ENCODE measurements at regions not wholly inside any gene's neighbourhood (a gene's known extent, or its start where the extent isn't known, plus 50 kb on each side); places are given as distances from the start of the nearest gene placed in this dataset.
"Not testable (repeated sequence)": the region's sequence is repeated elsewhere in the genome, so short reads cannot be mapped to it uniquely, and the experiment has no call there.

DNA sequence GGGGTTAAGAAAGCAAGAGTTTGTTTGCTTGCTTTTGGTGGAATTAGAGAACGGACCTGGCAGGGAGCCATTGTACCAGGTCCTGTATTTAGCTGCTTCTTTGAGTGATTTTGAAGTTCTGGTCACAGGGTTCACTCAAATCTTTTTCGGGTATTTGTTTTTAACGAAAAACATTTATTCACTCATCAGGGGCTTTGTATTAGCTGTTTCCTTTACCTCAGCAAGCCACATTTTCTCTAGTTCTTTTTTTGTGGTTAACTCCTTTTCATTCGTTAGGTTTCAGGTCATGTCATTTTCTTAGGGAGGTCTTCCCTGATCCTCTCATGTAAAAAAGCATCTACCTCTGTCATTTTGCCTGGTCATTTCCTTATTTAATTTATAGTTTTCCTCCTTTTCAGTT, 1502.2 kb downstream of the GRIK2 start:
- DNase-seq (ENCODE audit: low read depth) = no peak

DNA sequence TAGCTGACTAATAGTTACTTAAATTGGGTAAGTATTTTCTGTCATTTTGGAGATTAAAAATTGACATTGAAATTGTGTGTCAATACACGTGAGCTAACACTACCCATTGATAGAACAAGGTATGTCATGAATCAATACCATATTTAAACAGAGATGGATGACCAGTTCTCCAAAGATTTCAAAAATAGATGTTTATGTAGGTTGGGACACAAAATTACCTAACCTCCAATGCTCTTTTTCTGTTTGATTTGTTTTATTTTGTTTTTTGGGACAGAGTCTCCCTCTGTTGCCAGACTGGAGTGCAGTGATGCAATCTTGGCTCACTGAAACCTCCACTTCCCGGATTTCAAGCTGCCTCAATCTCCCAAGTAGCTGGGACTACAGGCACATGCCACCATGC, 1491.7 kb downstream of the GRIK2 start:
- no peak for DNase-seq (ENCODE audit: low read depth)

DNA sequence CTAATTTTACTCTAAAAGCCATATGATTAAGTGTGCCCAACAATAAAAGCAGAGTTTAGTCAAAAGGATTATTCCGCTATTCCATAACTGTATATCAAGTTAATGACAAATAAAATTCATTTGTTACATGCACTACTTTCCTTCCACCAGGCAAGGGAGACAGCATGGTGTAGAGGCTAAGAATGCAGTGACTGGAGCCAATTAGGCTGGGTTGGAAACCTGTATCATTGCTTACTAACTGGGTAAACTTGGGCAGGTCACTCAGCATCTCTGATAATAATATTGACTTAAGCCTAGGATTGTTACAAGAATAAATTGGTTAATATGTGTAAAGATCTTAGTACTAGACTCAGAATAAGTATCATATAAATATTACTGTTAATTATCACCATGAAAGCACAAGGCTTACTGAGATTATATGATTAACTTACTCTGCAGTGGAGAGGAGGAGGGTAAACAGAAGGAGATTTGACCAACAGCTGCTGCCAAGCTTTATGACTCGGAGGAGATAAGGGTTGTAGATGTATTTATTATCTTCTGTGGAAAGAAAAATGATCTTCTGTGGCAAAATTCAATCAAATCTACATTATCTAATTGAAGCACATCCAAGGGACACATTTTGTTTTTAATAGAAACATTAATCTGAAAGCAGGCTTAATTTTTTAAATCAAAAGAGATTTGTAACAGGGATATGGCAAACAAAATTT, 1459.9 kb downstream of the GRIK2 start:
- no peak for DNase-seq (ENCODE audit: low read depth)

DNA sequence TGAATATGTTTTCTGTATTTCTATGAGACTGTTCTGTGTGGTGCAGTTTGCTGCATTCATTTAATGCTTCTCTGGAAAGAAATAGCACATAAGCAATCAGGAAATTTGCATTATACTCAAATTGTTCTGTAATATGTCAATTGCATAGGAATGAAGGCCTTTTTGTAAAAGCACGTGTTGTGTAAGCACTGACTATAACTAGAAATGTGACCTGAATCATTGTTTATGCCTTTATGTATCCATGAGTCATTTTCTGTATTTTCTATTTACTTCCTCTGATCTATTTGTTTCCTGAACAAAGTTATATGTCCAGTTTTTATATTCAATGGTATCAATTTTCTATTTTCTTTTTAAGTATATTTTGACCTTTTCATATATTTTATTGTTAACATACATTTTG, 1455.3 kb downstream of the GRIK2 start:
- no peak for DNase-seq (ENCODE audit: low read depth)

DNA sequence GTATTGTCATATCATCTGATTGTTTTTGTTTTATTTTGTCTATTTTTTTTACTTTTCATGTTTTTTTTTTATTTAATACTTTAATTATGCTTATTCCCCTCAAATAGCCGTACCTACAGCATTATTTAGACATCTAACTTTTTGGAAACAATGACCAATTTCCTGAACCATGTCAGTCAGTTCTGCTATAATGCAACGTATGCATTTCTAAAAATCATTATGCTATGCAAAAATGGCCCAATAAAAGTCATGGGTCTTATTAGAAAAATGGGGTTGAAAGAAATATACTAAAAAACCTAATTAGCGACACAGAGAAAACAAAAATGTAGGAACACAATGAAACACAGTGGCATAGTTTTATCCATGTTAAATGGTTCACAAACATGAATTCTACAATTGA, 1454.7 kb downstream of the GRIK2 start:
- DNase-seq (ENCODE audit: low read depth) = no peak

DNA sequence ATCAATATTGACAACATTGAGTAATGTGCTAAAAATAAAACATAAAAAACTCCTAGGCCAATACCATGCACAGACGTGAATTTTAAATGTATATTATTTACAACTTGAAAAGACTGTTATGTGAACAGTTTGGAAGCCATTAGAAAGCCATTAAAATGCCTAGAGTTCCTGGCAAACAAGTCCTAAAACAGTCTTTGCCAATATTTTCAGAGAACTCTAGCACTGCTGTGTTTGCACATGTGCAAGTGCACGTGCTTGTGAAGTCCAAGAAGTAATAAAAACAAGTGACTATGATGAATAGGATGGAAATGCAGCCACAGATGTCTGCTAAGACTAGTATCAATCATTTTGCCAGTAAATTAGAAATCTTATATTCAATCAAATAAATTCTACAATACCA, 1447.6 kb downstream of the GRIK2 start:
- no peak for DNase-seq (ENCODE audit: low read depth)

DNA sequence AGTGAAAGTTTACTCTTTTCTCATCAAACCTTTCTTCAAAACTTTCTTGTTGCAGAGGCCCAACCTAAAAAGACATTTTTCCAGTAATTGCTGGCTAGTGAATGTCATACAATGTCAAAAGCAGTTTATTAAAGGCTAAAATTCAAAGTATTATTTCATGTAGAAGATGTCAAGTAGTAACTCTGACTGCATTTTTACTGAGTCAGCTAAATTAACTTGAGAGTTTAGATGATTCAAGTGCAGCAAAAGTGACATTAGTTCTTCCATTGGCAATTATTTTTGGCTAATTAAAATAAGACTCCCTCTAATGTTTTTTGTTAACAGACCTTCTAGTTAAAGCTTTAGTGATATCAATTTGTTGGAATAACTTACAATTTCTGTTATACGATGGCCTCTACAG, 1438.5 kb downstream of the GRIK2 start:
- no peak for DNase-seq (ENCODE audit: low read depth)

DNA sequence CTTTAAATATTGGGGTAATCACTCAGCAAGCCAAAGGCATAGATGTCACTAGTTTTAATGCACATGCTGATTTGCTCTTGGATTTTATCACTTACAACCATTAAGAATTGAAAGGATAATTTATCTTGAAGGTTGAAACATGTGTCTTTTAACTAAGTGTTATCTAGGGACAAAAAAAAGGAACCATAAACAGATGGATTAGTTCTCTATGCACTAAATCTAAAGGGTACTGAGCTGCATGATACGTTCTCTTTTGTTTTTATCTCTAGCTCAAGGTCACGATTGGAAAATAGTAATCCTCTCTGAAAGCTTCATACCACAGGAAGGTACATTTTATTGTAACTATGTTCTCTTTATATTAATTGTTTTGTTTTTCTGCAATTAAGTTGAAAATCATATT, 1426.6 kb downstream of the GRIK2 start:
- no peak for DNase-seq (ENCODE audit: low read depth)

DNA sequence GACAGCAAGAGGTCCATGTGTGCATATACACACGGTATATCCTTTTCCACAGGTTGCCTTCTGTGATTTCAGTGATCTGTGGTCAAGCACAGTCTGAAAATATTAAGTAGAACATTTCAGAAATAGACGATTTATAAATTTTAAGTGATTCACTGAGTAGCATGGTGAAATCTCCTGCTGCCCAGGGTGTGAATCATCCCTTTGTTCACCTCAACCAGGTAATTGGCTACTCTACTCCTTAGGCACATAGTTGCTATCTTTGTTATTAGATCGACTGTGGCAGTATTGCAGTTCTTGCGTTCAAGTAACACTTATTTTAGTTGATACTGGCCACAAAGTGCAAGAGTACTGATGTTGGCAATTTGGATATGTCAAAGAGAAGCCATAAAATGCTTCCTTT, 1421.7 kb downstream of the GRIK2 start:
- no peak for DNase-seq (ENCODE audit: low read depth)

DNA sequence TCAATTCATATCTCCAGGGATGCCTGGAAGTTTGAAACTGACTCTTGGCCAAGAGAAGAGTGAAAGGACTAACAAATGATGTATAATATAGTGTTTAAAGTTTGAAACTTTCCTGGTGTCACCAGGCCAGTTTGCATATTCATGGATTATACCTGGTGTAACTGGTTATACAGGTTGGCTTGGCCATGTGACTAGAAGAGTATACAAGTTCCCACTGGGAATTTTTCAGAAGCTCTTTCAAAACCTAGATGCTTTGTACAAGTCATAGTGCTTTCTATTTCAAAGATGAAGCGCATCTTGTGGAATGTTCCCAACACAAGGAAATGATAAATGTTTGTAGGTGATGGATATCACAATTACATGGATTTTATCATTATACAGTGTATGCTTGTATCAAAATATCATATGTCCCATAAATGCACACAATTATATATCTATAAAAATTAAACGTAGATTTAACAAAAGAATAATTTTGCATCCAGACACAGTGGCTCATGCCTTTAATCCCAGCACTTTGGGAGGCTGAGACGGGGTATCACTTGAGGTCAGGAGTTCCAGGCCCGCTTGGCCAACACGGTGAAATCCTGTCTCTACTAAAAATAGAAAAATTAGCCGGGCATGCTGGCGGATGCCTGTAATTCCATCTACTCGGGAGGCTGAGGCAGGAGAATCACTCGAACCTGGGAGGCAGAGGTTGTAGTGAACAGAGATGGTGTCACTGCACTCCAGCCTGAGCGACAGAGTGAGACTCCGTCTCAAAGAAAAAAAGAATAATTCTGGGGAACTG, 1420.2 kb downstream of the GRIK2 start:
- no peak for DNase-seq (ENCODE audit: low read depth)

DNA sequence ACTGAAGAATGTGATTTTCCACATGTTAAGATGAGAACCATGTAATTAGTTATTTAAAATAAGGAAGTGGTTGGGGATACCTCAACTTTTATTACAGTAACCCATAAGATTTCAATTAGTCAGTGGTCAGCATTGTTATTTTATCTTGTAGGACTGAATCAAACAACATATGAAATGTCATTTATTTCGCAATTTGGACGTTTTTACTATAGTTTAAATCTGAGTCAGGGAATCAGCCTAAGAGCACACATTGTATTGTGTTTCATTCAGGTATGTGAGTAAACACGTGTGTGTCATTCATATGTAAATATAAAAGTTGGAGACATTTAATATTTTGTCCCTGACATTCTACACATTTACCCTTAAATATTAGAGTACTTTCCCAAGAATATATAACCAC, 1418.7 kb downstream of the GRIK2 start:
- no peak for DNase-seq (ENCODE audit: low read depth)

DNA sequence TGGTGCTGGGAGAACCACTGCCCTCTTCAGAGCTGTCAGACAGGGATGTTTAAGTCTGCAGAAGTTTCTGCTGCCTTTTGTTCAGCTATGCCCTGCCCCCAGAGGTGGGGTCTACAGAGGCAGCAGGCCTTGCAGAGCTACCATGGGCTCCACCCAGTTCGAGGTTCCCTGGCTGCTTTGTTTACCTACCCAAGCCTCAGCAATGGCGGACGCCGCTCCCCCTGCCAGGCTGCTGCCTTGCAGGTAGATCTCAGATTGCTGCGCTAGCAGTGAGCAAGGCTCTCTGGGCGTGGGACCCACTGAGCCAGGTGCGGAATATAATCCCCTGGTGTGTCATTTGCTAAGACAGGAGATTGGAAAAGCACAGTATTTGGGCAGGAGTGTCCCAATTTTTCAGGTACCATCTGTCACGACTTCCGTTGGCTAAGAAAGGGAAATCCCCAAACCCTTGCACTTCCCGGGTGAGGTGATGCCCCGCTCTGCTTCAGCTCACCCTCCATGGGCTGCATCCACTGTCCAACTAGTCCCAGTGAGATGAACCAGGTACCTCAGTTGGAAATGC, 1415.5 kb downstream of the GRIK2 start:
- DNase-seq (ENCODE audit: low read depth) = not testable (repeated sequence)

DNA sequence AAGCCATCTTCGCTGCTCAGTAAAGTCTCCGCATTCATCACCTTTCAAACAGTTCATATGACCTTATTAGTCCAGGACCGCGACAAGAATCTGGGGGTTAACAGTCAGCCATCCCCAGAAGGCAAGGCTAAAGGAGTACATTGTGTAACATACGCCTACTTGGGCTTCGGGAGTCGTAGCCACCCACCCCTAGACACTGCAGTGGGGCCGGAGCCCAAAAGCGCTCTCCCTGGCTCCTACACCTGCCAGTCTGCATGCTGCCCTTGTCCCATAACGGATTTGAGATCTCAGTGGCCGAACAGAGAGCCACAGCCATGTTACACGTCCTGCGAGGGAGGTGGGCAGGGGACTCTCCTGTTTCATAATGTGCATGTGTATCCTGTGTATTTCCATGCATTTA, 1405.5 kb downstream of the GRIK2 start:
- DNase-seq (ENCODE audit: low read depth) = no peak

DNA sequence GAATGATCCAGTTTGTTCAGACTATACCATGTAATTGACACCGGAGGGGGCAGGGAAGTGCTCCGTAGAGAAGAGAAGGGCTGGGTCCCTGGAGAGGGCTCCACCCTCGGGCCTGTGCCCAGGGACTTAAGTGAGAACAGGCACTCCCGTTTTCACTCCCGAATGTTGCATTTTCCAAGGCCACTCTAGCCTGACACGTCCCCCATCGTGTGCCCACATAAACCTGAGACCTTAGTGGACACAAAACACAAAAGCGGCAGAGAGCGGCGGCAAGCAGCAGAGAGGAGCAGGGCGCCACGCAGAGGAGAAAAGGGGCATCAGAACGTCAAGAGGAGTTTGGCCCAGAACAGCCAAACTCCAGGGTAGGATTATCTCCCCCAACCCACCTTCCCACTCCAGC, 1405.1 kb downstream of the GRIK2 start:
- DNase-seq (ENCODE audit: low read depth) = no peak

DNA sequence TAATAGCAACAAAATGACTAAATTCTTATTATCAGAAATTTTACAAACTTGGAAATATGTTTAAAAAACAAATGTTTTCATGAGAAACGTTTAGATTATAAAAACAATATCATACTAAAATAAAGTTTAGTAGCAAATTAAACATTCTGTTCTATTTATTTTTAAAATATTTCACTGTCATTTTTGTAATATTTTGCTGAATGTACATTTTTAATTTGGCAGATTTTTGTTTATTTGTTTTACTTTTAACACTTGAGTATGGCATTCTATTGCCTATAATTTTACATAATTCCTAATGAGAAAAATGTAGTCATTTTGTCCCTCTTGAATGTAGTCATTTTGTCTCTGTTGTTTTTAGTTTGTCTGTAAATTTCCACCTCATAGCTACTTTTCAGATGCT, 1400.2 kb downstream of the GRIK2 start:
- DNase-seq (ENCODE audit: low read depth) = no peak

DNA sequence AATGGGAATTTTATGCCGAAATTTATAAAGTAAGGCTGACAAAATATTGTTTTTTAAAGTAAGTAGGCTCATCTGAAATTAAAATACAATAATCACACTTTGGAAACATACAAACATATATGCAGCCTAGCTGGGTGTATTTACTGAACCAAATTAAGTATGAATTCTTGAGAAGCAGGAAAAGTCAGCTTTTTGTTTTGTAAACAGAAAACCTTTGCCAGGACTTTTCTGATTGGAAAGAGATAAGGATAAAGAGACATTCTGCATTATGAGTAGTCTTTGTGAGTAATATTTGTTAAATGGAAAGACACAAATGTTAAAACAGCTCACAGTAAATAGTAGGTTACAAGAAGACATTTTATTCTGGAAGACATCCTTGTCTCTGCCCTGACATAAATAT, 1380.8 kb downstream of the GRIK2 start:
- DNase-seq (ENCODE audit: low read depth) = no peak

DNA sequence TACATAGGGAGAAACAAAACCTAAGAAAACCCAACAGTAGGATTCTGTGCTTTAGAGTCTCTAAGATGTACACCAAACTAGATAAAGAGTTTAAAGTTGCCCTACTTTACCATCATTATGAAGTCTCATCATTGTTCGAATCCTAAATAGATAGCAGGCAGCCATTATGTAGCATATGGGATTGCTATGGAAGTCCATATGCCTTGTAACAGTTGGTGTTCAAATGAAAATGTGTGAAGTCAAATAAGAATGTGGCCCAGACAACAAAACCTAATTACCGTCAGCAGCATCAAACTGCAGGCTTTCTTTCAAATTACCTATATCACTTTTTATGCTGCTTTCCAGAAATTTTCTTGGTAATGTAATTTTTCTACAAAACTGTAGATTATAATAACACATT, 1380.1 kb downstream of the GRIK2 start:
- DNase-seq (ENCODE audit: low read depth) = no peak

DNA sequence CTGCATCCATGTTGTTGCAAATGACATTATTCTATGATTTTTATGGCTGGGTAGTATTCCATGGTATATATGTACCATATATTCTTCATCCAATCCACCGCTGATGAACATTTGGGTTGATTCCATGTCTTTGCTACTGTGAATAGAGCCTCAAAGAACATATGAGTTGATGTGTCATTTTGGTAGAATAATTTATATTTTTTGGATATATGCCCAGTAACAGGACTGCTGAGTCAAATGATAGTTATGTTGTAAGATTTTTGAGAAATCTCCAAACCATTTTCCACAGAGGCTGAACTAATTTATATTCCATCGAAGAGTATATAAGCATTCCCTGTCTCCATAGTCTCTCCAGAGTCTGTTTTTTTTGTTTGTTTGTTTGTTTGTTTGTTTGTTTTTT, 1373.5 kb downstream of the GRIK2 start:
- DNase-seq (ENCODE audit: low read depth) = no peak

DNA sequence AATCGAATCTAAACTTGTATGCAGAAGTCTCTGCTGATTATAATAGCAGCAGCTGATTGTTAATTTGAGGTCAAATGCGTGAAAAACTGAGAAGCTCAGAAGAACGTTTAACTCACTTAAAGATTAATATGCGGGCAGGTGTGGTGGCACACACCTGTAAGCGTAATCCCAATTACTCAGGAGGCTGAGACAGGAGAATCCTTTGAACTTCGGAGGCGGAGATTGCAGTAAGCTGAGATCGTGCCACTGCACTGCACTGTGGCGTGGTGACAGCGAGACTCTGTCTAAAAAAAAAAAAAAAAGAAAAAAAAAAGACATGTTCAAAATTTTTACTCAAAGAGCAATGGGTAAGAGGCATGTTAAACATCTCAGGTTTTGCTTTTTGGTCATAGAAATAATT, 1370.8 kb downstream of the GRIK2 start:
- DNase-seq (ENCODE audit: low read depth) = no peak

DNA sequence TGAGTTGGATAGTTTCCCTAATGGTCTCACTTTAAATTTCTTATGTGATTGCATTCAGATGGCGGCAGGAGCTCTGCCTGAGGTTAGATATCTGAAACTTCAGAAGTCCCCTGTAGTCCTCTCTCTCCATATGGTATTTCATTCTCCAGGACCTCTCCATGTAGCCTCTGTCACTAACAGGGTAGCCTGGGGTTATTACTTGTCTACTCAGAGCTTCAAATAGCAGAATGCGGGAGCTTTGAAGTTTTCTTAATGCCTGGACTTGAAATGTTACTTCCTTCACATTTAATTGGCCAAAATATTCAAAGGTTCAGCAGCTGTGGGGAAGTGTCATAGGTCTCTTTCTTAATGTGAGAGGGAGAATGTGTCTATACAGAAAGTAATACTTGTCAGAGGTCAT, 1370.4 kb downstream of the GRIK2 start:
- DNase-seq (ENCODE audit: low read depth) = no peak

DNA sequence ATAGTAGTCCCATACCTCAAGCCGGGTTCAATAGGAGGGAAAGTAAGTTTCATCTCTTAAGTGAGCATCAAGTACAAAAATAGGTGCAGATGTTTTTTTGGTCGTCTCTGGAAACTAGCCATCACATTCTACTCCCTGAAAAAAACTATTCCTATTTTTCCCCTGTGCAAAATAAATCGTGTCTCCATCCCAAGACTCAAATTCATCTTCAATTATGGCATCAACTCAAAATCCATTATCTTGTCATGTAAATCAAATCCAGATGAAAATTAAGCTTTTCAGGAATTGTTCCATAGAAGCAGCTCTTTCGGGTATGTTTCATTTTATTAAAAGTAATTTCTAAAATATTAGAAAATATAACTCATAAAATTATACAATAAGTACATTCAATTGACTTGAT, 1368.4 kb downstream of the GRIK2 start:
- DNase-seq (ENCODE audit: low read depth) = no peak

DNA sequence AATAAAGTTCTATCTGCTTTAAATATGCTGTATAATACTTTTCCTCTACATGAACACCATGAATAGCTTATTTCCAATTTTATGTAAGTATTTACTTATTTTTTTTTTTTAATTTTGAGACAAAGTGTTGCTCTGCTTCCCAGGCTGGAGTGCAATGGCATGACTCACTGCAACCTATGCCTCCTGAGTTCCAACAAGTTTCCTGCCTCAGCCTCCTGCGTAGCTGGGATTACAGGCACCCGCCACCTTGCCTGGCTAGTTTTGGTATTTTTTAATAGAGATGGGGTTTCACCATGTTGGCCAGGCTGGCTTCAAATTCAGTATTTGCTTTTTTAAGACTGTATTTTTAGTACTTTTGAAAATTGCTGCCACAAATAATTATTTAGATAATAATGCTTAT, 1365.9 kb downstream of the GRIK2 start:
- DNase-seq (ENCODE audit: low read depth) = no peak

DNA sequence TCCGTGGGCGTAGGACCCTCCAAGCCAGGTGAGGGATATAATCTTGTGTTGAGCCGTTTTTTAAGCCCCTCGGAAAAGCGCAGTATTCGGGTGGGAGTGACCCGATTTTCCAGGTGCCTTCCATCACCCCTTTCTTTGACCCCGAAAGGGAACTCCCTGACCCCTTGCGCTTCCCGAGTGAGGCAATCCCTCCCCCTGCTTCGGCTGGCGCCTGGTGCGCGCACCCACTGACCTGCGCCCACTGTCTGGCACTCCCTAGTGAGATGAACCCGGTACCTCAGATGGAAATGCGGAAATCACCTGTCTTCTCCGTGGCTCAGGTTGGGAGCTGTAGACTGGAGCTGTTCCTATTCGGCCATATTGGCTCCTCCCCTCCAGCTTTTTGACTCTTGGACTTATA, 1365.0 kb downstream of the GRIK2 start:
- not testable (repeated sequence) for DNase-seq (ENCODE audit: low read depth)

Data from activated T-cell treated with anti-CD3 and anti-CD28 coated beads for 24 hours (primary cell).